ENCODE measurements at regions not wholly inside any gene's neighbourhood (a gene's known extent, or its start where the extent isn't known, plus 50 kb on each side); places are given as distances from the start of the nearest gene placed in this dataset.
A peak's percentile ranks its signal among the peaks of the same experiment; 100 is the strongest.

GRCh38 chr17:72363089-72363610 is 242.3 kb downstream of the SOX9 start:
- no peak overlapping the region for H3K4me3 Mint-ChIP-seq (ENCODE audit: unreplicated experiment)
- no peak for DNase-seq (ENCODE audit: extremely low spot score, unreplicated experiment)
- H3K9me3 Mint-ChIP-seq (ENCODE audit: unreplicated experiment): no peaks in the 10 kb centered on the region
- H3K36me3 Mint-ChIP-seq (ENCODE audit: unreplicated experiment): no peaks in the 10 kb centered on the region
- peak overlapping the region; percentile 62 for H3K27ac Mint-ChIP-seq (ENCODE audit: unreplicated experiment)
- H3K27me3 Mint-ChIP-seq (ENCODE audit: unreplicated experiment): no peaks in the 10 kb centered on the region
- no peak for TF ChIP-seq CTCF (IDR thresholded peaks at IDR 0.05)
- H3K4me1 Mint-ChIP-seq (ENCODE audit: unreplicated experiment): peaks cover 25% of the 10 kb centered on the region

- H3K9me3 Mint-ChIP-seq (ENCODE audit: unreplicated experiment): no peaks in the 10 kb centered on the region
- no peak for DNase-seq (ENCODE audit: extremely low spot score, unreplicated experiment)
- peaks cover 28% of the 10 kb centered on the region for H3K4me1 Mint-ChIP-seq (ENCODE audit: unreplicated experiment)
- no peaks in the 10 kb centered on the region for H3K36me3 Mint-ChIP-seq (ENCODE audit: unreplicated experiment)
- H3K4me3 Mint-ChIP-seq (ENCODE audit: unreplicated experiment): no peak overlapping the region
- H3K27ac Mint-ChIP-seq (ENCODE audit: unreplicated experiment): no peak overlapping the region
- no peaks in the 10 kb centered on the region for H3K27me3 Mint-ChIP-seq (ENCODE audit: unreplicated experiment)
- TF ChIP-seq CTCF (IDR thresholded peaks at IDR 0.05): no peak
Observed at GRCh38 chr17:72365857-72366414, 245.1 kb downstream of the SOX9 start.

- DNase-seq (ENCODE audit: extremely low spot score, unreplicated experiment): no peak
- Mint-ChIP-seq H3K4me1 (ENCODE audit: unreplicated experiment) (peaks cover 31% of the 10 kb centered on the region), H3K9me3 (ENCODE audit: unreplicated experiment) (no peaks in the 10 kb centered on the region), H3K27me3 (ENCODE audit: unreplicated experiment) (no peaks in the 10 kb centered on the region), H3K4me3 (ENCODE audit: unreplicated experiment) (no peak overlapping the region), H3K36me3 (ENCODE audit: unreplicated experiment) (no peaks in the 10 kb centered on the region), H3K27ac (ENCODE audit: unreplicated experiment) (no peak overlapping the region)
- TF ChIP-seq CTCF (IDR thresholded peaks at IDR 0.05): no peak
Observed at GRCh38 chr17:72366626-72367025, 245.8 kb downstream of the SOX9 start.

GRCh38 chr17:72368191-72368590 is 247.4 kb downstream of the SOX9 start:
- H3K36me3 Mint-ChIP-seq (ENCODE audit: unreplicated experiment): no peaks in the 10 kb centered on the region
- H3K9me3 Mint-ChIP-seq (ENCODE audit: unreplicated experiment): no peaks in the 10 kb centered on the region
- no peak for DNase-seq (ENCODE audit: extremely low spot score, unreplicated experiment)
- no peak overlapping the region for H3K4me3 Mint-ChIP-seq (ENCODE audit: unreplicated experiment)
- no peaks in the 10 kb centered on the region for H3K27me3 Mint-ChIP-seq (ENCODE audit: unreplicated experiment)
- peaks cover 16% of the 10 kb centered on the region for H3K4me1 Mint-ChIP-seq (ENCODE audit: unreplicated experiment)
- no peak overlapping the region for H3K27ac Mint-ChIP-seq (ENCODE audit: unreplicated experiment)
- no peak for TF ChIP-seq CTCF (IDR thresholded peaks at IDR 0.05)

- H3K36me3 Mint-ChIP-seq (ENCODE audit: unreplicated experiment): no peaks in the 10 kb centered on the region
- H3K27ac Mint-ChIP-seq (ENCODE audit: unreplicated experiment): no peak overlapping the region
- peaks cover 14% of the 10 kb centered on the region for H3K4me1 Mint-ChIP-seq (ENCODE audit: unreplicated experiment)
Observed at GRCh38 chr17:72369366-72369765, 248.5 kb downstream of the SOX9 start.

More at GRCh38 chr17:72369366-72369765, 248.5 kb downstream of the SOX9 start:
- DNase-seq (ENCODE audit: extremely low spot score, unreplicated experiment): no peak
- no peaks in the 10 kb centered on the region for H3K9me3 Mint-ChIP-seq (ENCODE audit: unreplicated experiment)
- TF ChIP-seq CTCF (IDR thresholded peaks at IDR 0.05): no peak
- H3K4me3 Mint-ChIP-seq (ENCODE audit: unreplicated experiment): no peak overlapping the region
- no peaks in the 10 kb centered on the region for H3K27me3 Mint-ChIP-seq (ENCODE audit: unreplicated experiment)
